ENCODE measurements at regions not wholly inside any gene's neighbourhood (a gene's known extent, or its start where the extent isn't known, plus 50 kb on each side); places are given as distances from the start of the nearest gene placed in this dataset.

- Histone ChIP-seq H3K27ac (ENCODE audit: low read depth in 2 of 2, low read length in 2 of 2) (no peak overlapping the region), H3K36me3 (ENCODE audit: control insufficient read depth in 2 of 3, insufficient read depth in 3 of 3, low read length in 3 of 3) (no peaks in the 10 kb centered on the region), H3K4me1 (ENCODE audit: control insufficient read depth in 2 of 3, insufficient read depth in 2 of 3, low read depth in 1 of 3, low read length in 3 of 3) (peaks cover 0 to 2% (median 0%) of the 10 kb centered on the region in 3 donors), H3K4me3 (ENCODE audit: low read length in 3 of 3) (no peak overlapping the region), H3K9ac (ENCODE audit: low read length in 3 of 3) (no peak overlapping the region), H3K27me3 (ENCODE audit: control insufficient read depth, insufficient read depth, low read length) (no peaks in the 10 kb centered on the region), H3K9me3 (ENCODE audit: control insufficient read depth in 2 of 3, insufficient read depth in 1 of 3, low read length in 3 of 3) (no peaks in the 10 kb centered on the region)
- peak in 3 of 5 donors; percentile 50 to 87 (median 70) for DNase-seq
- no peak for FAIRE-seq
- no peak for TF ChIP-seq CTCF (IDR thresholded peaks at IDR 0.05; ENCODE audit: borderline replicate concordance, extremely low read depth, insufficient read depth)
- intact Hi-C loops (cut with DNase I) = no loop called here
Measured at GRCh38 chr2:215624423-215624829, 188.6 kb upstream of the FN1 start.

- Histone ChIP-seq H3K9me3 (ENCODE audit: control insufficient read depth in 2 of 3, insufficient read depth in 1 of 3, low read length in 3 of 3) (no peaks in the 10 kb centered on the region), H3K27ac (ENCODE audit: low read depth in 2 of 2, low read length in 2 of 2) (no peak overlapping the region), H3K4me3 (ENCODE audit: low read length in 3 of 3) (no peak overlapping the region), H3K27me3 (ENCODE audit: control insufficient read depth, insufficient read depth, low read length) (no peaks in the 10 kb centered on the region), H3K9ac (ENCODE audit: low read length in 3 of 3) (no peak overlapping the region), H3K36me3 (ENCODE audit: control insufficient read depth in 2 of 3, insufficient read depth in 3 of 3, low read length in 3 of 3) (no peaks in the 10 kb centered on the region), H3K4me1 (ENCODE audit: control insufficient read depth in 2 of 3, insufficient read depth in 2 of 3, low read depth in 1 of 3, low read length in 3 of 3) (peaks cover 0 to 2% (median 0%) of the 10 kb centered on the region in 3 donors)
- intact Hi-C loops (cut with DNase I) = no loop called here
- FAIRE-seq = no peak
- peak in 1 of 5 donors; percentile 18 for DNase-seq
- no peak for TF ChIP-seq CTCF (IDR thresholded peaks at IDR 0.05; ENCODE audit: borderline replicate concordance, extremely low read depth, insufficient read depth)
Measured at GRCh38 chr2:215622837-215623236, 187.0 kb upstream of the FN1 start.

- H3K9ac ChIP-seq (ENCODE audit: low read length in 3 of 3) = no peak overlapping the region
- no peaks in the 10 kb centered on the region for H3K4me1 ChIP-seq (ENCODE audit: control insufficient read depth in 2 of 3, insufficient read depth in 2 of 3, low read depth in 1 of 3, low read length in 3 of 3)
- no peak for DNase-seq
- H3K27ac ChIP-seq (ENCODE audit: low read depth in 2 of 2, low read length in 2 of 2) = no peak overlapping the region
- intact Hi-C loops (cut with DNase I) = no loop called here
- no peaks in the 10 kb centered on the region for H3K9me3 ChIP-seq (ENCODE audit: control insufficient read depth in 2 of 3, insufficient read depth in 1 of 3, low read length in 3 of 3)
- no peaks in the 10 kb centered on the region for H3K36me3 ChIP-seq (ENCODE audit: control insufficient read depth in 2 of 3, insufficient read depth in 3 of 3, low read length in 3 of 3)
- FAIRE-seq = no peak
- no peaks in the 10 kb centered on the region for H3K27me3 ChIP-seq (ENCODE audit: control insufficient read depth, insufficient read depth, low read length)
- H3K4me3 ChIP-seq (ENCODE audit: low read length in 3 of 3) = no peak overlapping the region
- no peak for TF ChIP-seq CTCF (IDR thresholded peaks at IDR 0.05; ENCODE audit: borderline replicate concordance, extremely low read depth, insufficient read depth)
Measured at GRCh38 chr2:215621381-215621780, 185.5 kb upstream of the FN1 start.

GRCh38 chr2:215620528-215620927, 184.7 kb upstream of the FN1 start:
- DNase-seq (no peak), FAIRE-seq (no peak)
- Histone ChIP-seq H3K36me3 (ENCODE audit: control insufficient read depth in 2 of 3, insufficient read depth in 3 of 3, low read length in 3 of 3) (no peaks in the 10 kb centered on the region), H3K9me3 (ENCODE audit: control insufficient read depth in 2 of 3, insufficient read depth in 1 of 3, low read length in 3 of 3) (no peaks in the 10 kb centered on the region), H3K4me1 (ENCODE audit: control insufficient read depth in 2 of 3, insufficient read depth in 2 of 3, low read depth in 1 of 3, low read length in 3 of 3) (no peaks in the 10 kb centered on the region), H3K27me3 (ENCODE audit: control insufficient read depth, insufficient read depth, low read length) (no peaks in the 10 kb centered on the region), H3K27ac (ENCODE audit: low read depth in 2 of 2, low read length in 2 of 2) (no peak overlapping the region), H3K9ac (ENCODE audit: low read length in 3 of 3) (no peak overlapping the region), H3K4me3 (ENCODE audit: low read length in 3 of 3) (no peak overlapping the region)
- TF ChIP-seq CTCF (IDR thresholded peaks at IDR 0.05; ENCODE audit: borderline replicate concordance, extremely low read depth, insufficient read depth) = no peak
- intact Hi-C loops (cut with DNase I) = no loop called here
